T-cell (primary cell): ENCODE measurements at regions not wholly inside any gene's neighbourhood (a gene's known extent, or its start where the extent isn't known, plus 50 kb on each side); places are given as distances from the start of the nearest gene placed in this dataset.
"Not testable (repeated sequence)": the region's sequence is repeated elsewhere in the genome, so short reads cannot be mapped to it uniquely, and the experiment has no call there.

ENCODE experiments used
- ATAC-seq, 4 experiments: fragments of 200-7000 bp in 3 of 4; fragments of 150-1000 bp in 1 of 4; cut with Tn5 transposase; replicated peaks in 1 of 4; 1 replicate in 3 of 4; 2 replicates in 1 of 4; pipeline ENCODE4 v1.10.0; 2021; ENCODE audit warnings: moderate library complexity in 3 of 4, mild to moderate bottlenecking in 2 of 4, moderate number of reproducible peaks in 1 of 4
- CTCF ChIA-PET, 2 donors: fragments of 300-600 bp; sonication (Branson Sonifier 250); formaldehyde crosslinking; loops; one replicate each; lab custom pipeline; 2022; ENCODE audit warnings: antibody characterized with exemption in 2 of 2; lab: Charles Lee
- POLR2A ChIA-PET, 2 donors: fragments of 300-600 bp; sonication (Branson Sonifier 250); formaldehyde crosslinking; loops; one replicate each; lab custom pipeline; 2022; ENCODE audit warnings: antibody characterized with exemption in 2 of 2; lab: Charles Lee
- DNase-seq, 35 experiments: peaks; one replicate each; pipeline versions ENCODE4 v3.0.0 to v3.0.0-alpha.2; 2013 to 2023
- H3K27ac ChIP-seq: one replicate; pipeline ENCODE4 v1.5.1; 2013; ENCODE audit warnings: low read length
- H3K27me3 ChIP-seq, 2 experiments: replicated peaks in 1 of 2; 1 replicate in 1 of 2; 2 replicates in 1 of 2; pipeline versions ENCODE4 v1.6.1 to v1.7.0; 2013; ENCODE audit warnings: low read length in 1 of 2, mixed read lengths in 1 of 2; ENCODE audit not compliant: control insufficient read depth in 2 of 2, insufficient read depth in 2 of 2; ENCODE audit errors: extremely low read depth in 1 of 2
- H3K36me3 ChIP-seq, 2 donors: 1 replicate in 1 of 2; 2 replicates in 1 of 2; pipeline versions ENCODE4 v1.6.1 to v1.7.0; 2013; ENCODE audit warnings: low read length in 1 of 2; ENCODE audit not compliant: control insufficient read depth in 2 of 2, insufficient read depth in 1 of 2; ENCODE audit errors: extremely low read depth in 1 of 2
- H3K4me1 ChIP-seq, 2 experiments: 1 replicate in 1 of 2; 2 replicates in 1 of 2; pipeline versions ENCODE4 v1.6.1 to v1.7.0; 2013; ENCODE audit warnings: low read length in 2 of 2, mixed read lengths in 1 of 2; ENCODE audit not compliant: insufficient read depth in 2 of 2, control insufficient read depth in 1 of 2; ENCODE audit errors: extremely low read depth in 1 of 2
- H3K4me3 ChIP-seq, 2 donors: 1 replicate in 1 of 2; 2 replicates in 1 of 2; pipeline versions ENCODE4 v1.5.1 to v1.7.0; 2013; ENCODE audit warnings: mild to moderate bottlenecking in 2 of 2, low read length in 1 of 2, moderate library complexity in 1 of 2; ENCODE audit not compliant: control insufficient read depth in 1 of 2; ENCODE audit errors: extremely low read depth in 1 of 2
- H3K9me3 ChIP-seq: 2 replicates; pipeline ENCODE4 v1.7.0; 2013
- H3K27ac Mint-ChIP-seq, 2 donors: one replicate each; pipeline ENCODE4 v1.8.0; 2020 to 2021; ENCODE audit warnings: mild to moderate bottlenecking in 2 of 2, mixed read lengths in 2 of 2
- H3K27me3 Mint-ChIP-seq, 2 donors: one replicate each; pipeline ENCODE4 v1.8.0; 2021 to 2022; ENCODE audit warnings: mixed read lengths in 2 of 2
- H3K36me3 Mint-ChIP-seq: one replicate; pipeline ENCODE4 v1.8.0; 2021; ENCODE audit warnings: mixed read lengths
- H3K4me1 Mint-ChIP-seq, 3 donors: one replicate each; pipeline ENCODE4 v1.8.0; 2020 to 2022; ENCODE audit warnings: mixed read lengths in 3 of 3, mild to moderate bottlenecking in 1 of 3
- H3K4me3 Mint-ChIP-seq, 3 donors: one replicate each; pipeline ENCODE4 v1.8.0; 2020 to 2022; ENCODE audit warnings: mild to moderate bottlenecking in 3 of 3, mixed read lengths in 3 of 3, moderate library complexity in 3 of 3
- H3K9me3 Mint-ChIP-seq, 3 donors: one replicate each; pipeline ENCODE4 v1.8.0; 2020 to 2022; ENCODE audit warnings: mixed read lengths in 3 of 3
- WGBS: methylation state at CpG from one replicate; pipeline ENCODE4 v1.1.5; 2013; ENCODE audit warnings: missing lambda C conversion rate; ENCODE audit not compliant: insufficient coverage; 5-methylcytosine and 5-hydroxymethylcytosine counted together

- 50% methylated on average over 2 of the region's 3 CpGs for WGBS
- CTCF ChIA-PET, result no interaction called here
These were observed 116.4 kb upstream of the COP1 start for GRCh38 chr1:176323472-176323871.

DNA sequence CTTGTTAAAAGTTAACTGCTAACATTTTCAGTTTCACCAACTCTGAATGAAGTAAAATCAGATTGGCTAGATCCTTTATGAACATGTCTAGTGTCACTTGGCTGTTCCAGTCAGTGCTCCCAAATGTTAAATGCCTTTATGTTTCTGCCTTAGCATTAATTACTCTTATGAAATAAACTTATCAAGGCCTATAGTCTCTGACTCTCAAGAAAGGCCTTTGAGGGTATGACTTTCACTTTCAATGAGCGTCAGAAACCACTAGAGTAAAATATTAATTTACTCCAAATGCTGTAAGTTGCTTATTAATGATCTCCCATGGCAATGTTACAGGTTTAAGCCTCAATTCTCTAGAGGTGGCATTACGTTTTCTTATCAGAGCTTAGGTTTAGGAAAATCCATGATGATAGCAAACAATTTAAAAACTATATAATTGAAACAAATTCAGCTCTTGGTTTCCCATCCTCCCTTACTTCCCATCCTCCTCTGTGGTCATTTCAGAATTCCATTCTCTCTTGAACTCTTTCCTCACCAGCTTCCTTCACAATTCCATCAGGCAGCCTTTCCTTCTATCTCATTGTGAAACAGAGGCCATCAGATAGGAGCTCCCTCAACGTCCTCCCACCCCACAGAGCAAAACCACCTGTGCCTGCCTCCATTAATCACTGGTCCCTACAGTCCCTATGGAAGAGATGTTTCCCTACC lies 108.6 kb upstream of the COP1 start:
- Histone ChIP-seq H3K4me1 (no peaks in the 10 kb centered on the region), H3K4me3 (no peak overlapping the region), H3K27me3 (no peaks in the 10 kb centered on the region), H3K36me3 (no peaks in the 10 kb centered on the region), H3K27ac (no peak overlapping the region), H3K9me3 (no peaks in the 10 kb centered on the region)
- CTCF ChIA-PET, result interaction anchor here in 1 of 2 donors (0.6 kb wide), 1 partner anchor 138 kb away, joined by 4 read pairs; no protein-coding TSS in a partner anchor
- Mint-ChIP-seq H3K9me3 (peaks cover 0 to 7% (median 2%) of the 10 kb centered on the region in 3 donors), H3K27me3 (peaks cover 0 to 6% of the 10 kb centered on the region in 2 donors), H3K36me3 (no peaks in the 10 kb centered on the region), H3K27ac (no peak overlapping the region), H3K4me1 (no peaks in the 10 kb centered on the region), H3K4me3 (no peak overlapping the region)
- POLR2A ChIA-PET, result no interaction called here
- 45% methylated on average over 1 of the region's 3 CpGs for WGBS
- DNase-seq (no peak), ATAC-seq (no peak)

More at GRCh38 chr1:176323472-176323871, 116.4 kb upstream of the COP1 start:
- no peak overlapping the region for H3K27ac ChIP-seq
- Mint-ChIP-seq H3K27ac (no peak overlapping the region), H3K36me3 (no peaks in the 10 kb centered on the region), H3K9me3 (peaks cover 0 to 3% (median 0%) of the 10 kb centered on the region in 3 donors), H3K4me1 (no peaks in the 10 kb centered on the region), H3K4me3 (no peak overlapping the region), H3K27me3 (peaks cover 0 to 12% of the 10 kb centered on the region in 2 donors)
- no peaks in the 10 kb centered on the region for H3K27me3 ChIP-seq
- no peaks in the 10 kb centered on the region for H3K36me3 ChIP-seq
- H3K4me1 ChIP-seq, result no peaks in the 10 kb centered on the region
- DNase-seq (no peak), ATAC-seq (no peak)
- POLR2A ChIA-PET, result no interaction called here
- H3K9me3 ChIP-seq, result no peaks in the 10 kb centered on the region
- H3K4me3 ChIP-seq, result no peak overlapping the region

DNA sequence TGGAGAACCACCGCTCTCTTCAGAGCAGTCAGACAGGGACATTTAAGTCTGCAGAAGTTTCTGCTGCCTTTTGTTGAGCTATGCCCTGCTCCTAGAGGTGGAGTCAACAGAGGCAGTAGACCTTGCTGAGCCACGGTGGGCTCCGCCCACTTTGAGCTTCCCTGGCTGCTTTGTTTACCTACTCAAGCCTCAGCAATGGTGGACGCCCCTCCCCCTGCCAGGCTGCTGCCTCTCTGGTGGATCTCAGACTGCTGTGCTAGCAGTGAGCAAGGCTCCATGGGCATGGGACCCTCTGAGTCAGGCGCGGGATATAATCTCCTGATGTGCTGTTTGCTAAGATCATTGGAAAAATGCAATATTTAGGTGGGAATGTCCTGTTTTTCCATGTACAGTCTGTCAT lies 89.5 kb upstream of the COP1 start:
- 93% methylated on average over 3 of the region's 6 CpGs for WGBS
- not testable (repeated sequence) for ATAC-seq
- H3K9me3 Mint-ChIP-seq, result peaks cover 31 to 52% (median 31%) of the 10 kb centered on the region in 3 donors

GRCh38 chr1:176285996-176286395 lies 78.9 kb upstream of the COP1 start:
- H3K4me1 Mint-ChIP-seq, result no peaks in the 10 kb centered on the region
- H3K9me3 Mint-ChIP-seq, result peaks cover 28 to 45% (median 32%) of the 10 kb centered on the region in 3 donors
- no peaks in the 10 kb centered on the region for H3K36me3 Mint-ChIP-seq
- ChIA-PET POLR2A (no interaction called here), CTCF (no interaction called here)
- H3K27me3 Mint-ChIP-seq, result peaks cover 17 to 22% of the 10 kb centered on the region in 2 donors
- H3K4me3 Mint-ChIP-seq, result no peak overlapping the region
- Histone ChIP-seq H3K27me3 (peaks cover 0 to 7% of the 10 kb centered on the region in 2 experiments), H3K4me1 (no peaks in the 10 kb centered on the region), H3K9me3 (peaks cover 2% of the 10 kb centered on the region), H3K27ac (no peak overlapping the region), H3K36me3 (no peaks in the 10 kb centered on the region), H3K4me3 (no peak overlapping the region)
- no peak overlapping the region for H3K27ac Mint-ChIP-seq
- ATAC-seq (no peak), DNase-seq (no peak)
- WGBS, result no CpG with 5 or more reads among the region's 3 CpGs

More for the DNA sequence above, 89.5 kb upstream of the COP1 start:
- H3K27me3 ChIP-seq, H3K9me3 ChIP-seq, H3K36me3 Mint-ChIP-seq, H3K27ac Mint-ChIP-seq, H3K36me3 ChIP-seq, H3K4me1 Mint-ChIP-seq, POLR2A ChIA-PET, DNase-seq, H3K4me3 ChIP-seq, H3K4me1 ChIP-seq, H3K27ac ChIP-seq, H3K27me3 Mint-ChIP-seq, H3K4me3 Mint-ChIP-seq: not testable (repeated sequence)
- CTCF ChIA-PET, result interaction anchor here in 1 of 2 donors (0.9 kb wide), 1 partner anchor 26 kb away, joined by 4 read pairs; no protein-coding TSS in a partner anchor

GRCh38 chr1:176271572-176271971 lies 64.5 kb upstream of the COP1 start:
- Histone ChIP-seq H3K4me1 (no peaks in the 10 kb centered on the region), H3K36me3 (no peaks in the 10 kb centered on the region), H3K27me3 (no peaks in the 10 kb centered on the region), H3K4me3 (no peak overlapping the region), H3K27ac (no peak overlapping the region), H3K9me3 (no peaks in the 10 kb centered on the region)
- ATAC-seq, result no peak
- H3K27me3 Mint-ChIP-seq, result peaks cover under 1 to 2% of the 10 kb centered on the region in 2 donors
- H3K9me3 Mint-ChIP-seq, result no peaks in the 10 kb centered on the region
- WGBS, result no CpG with 5 or more reads among the region's 1 CpG
- no peak for DNase-seq
- CTCF ChIA-PET, result no interaction called here
- no peak overlapping the region for H3K27ac Mint-ChIP-seq
- no peak overlapping the region for H3K4me3 Mint-ChIP-seq
- H3K4me1 Mint-ChIP-seq, result no peaks in the 10 kb centered on the region
- H3K36me3 Mint-ChIP-seq, result no peaks in the 10 kb centered on the region
- POLR2A ChIA-PET, result no interaction called here
